Retina (tissue), 1 donor: ENCODE measurements at regions not wholly inside any gene's neighbourhood (a gene's known extent, or its start where the extent isn't known, plus 50 kb on each side); places are given as distances from the start of the nearest gene placed in this dataset.
A peak's percentile ranks its signal among the peaks of the same experiment; 100 is the strongest.
"Not testable (repeated sequence)": the region's sequence is repeated elsewhere in the genome, so short reads cannot be mapped to it uniquely, and the experiment has no call there.

Source experiments
- DNase-seq: peaks from one replicate; pipeline ENCODE4 v3.0.0-alpha.2; 2016

GRCh38 chr3:80705290-80705689, 937.5 kb upstream of the ROBO1 start:
- DNase-seq: no peak

DNA sequence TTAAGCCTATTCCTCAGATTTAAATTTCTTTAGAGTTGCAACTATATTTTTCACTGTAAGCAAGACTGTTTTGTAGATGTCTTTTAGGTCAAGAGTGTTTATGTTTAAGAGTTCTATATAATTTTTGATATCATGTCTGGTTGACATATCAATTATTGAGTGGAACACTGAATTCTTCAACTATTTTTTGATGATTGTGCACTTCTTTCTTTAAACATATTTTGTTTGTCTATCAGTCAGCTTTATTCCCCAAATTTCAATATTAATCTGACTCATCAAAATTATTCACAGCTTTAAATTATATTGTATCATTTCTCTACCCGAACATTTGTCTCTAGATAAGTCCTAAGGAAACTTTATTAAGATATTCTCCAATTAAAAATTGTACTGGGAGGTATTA, 933.6 kb upstream of the ROBO1 start:
- DNase-seq: no peak

DNA sequence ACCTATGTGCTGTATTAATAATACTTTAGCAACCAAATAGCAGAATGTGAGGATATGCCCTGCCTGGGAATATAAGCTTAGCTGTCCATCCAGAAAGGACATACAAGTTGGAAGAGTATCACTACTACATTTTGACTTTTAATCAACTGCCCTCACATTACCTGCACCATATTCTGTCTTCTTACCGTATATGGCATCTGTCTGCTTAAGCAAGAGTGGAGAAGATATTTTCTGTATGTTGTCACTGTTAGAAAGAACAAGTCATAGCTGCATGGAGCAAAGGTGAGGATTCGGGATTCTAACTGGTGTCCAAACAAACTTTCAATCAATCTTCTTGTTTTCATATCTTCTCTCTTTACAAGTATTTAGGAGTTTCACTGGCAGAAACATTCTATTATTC, 929.5 kb upstream of the ROBO1 start:
- no peak for DNase-seq

- no peak for DNase-seq
Measured at GRCh38 chr3:80696280-80696679, 928.5 kb upstream of the ROBO1 start.

DNA sequence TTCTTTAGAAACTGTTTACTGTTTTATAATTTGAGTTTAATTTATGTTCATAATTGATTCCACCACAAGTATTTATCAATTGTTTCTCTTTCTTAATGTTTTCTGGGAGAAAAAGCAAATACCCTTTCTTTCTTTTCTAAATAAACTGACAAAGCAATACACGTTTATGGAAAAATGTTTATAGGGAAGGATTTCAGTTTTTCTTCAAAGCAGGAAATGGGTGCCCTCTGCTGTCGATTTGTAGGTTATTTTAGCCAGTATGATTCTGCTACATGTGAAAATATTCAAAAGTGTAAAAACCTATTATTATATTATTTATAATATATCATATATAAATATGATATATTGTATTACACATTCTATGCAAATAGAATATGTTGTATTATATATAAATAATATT, 921.0 kb upstream of the ROBO1 start:
- no peak for DNase-seq

DNA sequence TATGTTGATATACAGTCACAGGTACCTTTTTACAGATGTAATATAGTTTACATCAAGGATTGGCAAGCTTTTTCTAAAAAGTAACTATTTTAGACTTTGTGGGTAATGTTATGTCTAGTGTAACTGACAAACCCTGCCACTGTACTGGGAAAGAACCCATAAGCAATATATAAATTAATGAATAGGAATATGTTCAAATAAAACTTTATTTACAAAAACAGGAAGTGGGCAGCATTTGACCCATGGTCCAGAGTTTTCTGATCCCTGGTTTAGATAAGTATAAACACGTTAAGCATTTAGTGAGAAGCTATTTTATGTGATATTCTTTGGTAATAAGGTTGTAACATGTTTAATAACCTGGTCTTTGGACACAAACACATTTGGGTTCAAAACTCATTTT, 915.2 kb upstream of the ROBO1 start:
- no peak for DNase-seq

GRCh38 chr3:80682235-80682634, 914.4 kb upstream of the ROBO1 start:
- DNase-seq: no peak

DNA sequence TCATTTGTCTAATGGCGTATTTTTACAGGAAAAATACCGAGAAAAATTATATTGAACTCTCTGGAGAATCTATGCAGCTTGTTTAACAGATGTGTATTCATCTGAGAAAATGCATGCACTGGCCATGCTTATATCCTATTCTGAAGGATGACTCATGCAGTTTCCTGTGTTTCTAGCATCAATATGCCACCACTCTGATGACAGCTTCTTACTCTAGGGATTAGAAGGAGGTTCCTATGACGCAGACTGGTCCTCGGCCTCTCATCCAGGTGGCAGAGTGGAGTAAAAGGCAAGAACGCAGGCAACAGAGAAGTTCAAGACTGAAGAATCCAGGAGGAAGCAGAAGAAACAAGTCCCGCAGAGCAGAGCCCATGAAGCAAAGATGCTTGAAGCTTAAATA, 910.0 kb upstream of the ROBO1 start:
- DNase-seq: peak; percentile 13

DNA sequence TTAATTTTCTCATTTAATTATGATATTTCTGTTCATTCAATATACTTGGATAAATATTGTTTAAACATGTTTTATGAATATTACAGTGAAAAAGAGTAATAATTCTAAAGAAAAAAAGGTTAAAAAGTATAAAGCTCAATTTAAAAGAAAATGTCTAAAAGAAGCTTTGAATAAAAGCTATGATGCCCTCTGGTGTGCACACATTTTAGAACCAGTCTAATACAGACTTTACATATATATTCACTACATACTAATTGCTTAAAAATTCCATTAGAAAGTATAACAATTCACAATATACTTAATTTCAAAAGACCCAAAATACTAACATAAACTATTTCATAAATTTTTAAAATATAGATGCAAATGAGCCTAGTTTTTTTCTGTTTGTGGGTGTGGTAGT, 909.1 kb upstream of the ROBO1 start:
- DNase-seq: no peak

DNA sequence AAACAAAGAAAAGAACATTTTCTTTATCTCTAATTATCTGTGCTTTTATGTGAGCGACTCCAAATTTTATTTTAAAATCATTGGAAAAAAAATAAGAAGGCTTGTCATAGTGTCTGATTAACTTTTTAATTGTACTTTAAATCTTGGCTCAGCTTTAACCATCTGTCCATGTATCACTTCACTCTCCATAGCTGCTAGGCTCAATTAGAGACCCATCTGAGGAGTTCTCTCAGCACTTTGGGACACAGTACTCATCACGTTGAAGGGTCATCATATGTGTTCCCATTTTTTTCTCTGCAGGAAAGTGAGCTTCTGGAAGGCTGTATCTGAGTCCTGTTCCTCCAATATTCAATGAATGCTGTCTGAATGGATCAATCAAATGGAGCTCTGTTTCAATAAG, 908.5 kb upstream of the ROBO1 start:
- DNase-seq: peak; percentile 38

DNA sequence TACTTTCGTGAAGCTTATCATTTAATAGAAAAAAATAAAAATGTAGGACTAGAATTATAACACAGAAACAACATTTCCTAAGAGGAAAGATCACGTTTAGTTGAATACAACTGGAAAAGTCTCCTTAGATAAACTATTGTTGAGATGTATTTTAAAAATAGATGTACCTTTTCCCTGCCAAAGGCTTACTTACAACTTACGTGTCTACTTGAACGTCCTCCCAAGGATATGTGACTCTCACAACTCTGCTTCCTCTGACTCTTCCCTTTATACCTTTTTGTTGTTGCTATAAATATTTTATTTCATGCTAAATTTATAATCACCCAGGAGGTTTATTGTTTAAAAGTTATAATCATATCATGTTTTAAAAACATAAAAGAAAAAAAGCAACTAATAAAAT, 908.0 kb upstream of the ROBO1 start:
- no peak for DNase-seq

DNA sequence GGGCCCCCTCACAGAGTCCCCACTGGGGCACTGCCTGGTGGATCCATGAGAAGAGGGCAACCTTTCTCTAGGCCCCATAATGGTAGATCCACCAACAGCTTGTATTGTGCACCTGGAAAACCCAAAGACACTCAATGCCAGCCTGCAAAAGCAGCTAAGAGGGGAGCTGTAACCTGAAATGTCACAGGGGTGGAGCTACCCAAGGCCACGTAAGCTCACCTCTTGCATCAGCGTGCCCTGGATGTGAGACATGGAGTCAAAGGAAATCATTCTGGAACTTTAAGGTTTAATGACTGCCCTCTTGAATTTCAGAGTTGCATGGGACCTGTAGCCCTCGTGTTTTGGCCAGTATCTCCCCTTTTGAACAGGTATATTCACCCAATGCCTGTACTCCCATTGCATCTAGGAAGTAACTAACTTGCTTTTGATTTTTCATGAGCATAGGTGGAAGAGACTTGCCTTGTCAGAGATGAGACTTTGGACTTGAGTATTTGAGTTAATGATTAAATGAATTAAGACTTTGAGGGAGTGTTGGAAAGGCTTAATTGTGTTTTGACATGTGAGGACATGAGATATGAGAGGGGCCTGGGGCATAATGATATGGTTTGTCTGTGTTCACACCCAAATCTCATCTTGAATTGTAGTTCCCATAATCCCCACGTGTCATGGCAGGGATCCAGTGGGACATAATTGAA, 900.9 kb upstream of the ROBO1 start:
- no peak for DNase-seq

GRCh38 chr3:80668100-80668499, 900.3 kb upstream of the ROBO1 start:
- no peak for DNase-seq

DNA sequence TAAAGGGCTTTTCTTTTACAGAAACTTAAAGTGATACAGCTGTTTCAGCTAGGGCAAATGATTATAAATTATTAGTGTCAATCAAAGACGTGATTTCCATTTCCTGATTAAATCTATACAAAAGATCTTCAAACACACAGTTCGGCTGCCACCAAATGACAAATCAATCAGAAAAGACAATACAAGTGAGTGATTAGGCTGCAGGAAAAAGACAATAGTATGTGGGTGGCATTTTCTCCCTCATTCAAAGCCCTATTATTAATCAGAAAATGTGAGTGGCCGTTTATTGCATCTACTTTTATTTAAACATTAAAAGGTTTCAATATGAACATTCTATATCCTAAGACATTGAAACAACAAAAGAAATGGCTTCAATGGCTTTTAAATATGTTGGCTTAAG, 895.6 kb upstream of the ROBO1 start:
- DNase-seq: no peak

GRCh38 chr3:80655216-80655615, 887.4 kb upstream of the ROBO1 start:
- DNase-seq: no peak

GRCh38 chr3:80649170-80649569, 881.4 kb upstream of the ROBO1 start:
- DNase-seq: no peak

- DNase-seq: peak; percentile 13
Measured at GRCh38 chr3:80643421-80643820, 875.6 kb upstream of the ROBO1 start.

GRCh38 chr3:80618295-80619256, 850.8 kb upstream of the ROBO1 start:
- no peak for DNase-seq

DNA sequence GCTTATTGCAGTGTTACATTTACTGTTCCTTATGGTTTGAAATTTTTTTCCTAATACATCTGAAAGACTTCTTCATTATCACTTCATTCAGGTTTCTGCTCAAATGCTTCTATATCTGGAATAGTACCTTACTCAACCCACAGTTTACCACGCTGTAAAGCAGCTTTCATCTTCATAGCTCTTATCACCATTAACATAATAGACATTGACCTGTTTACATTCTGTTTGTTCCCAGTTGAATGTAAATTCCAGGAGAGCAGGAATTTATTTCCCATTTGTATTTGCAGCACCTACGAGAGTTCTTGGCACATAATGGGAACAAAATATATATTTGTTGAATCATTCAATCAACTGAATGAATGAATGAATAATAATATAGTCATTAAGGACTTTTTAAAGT, 844.6 kb upstream of the ROBO1 start:
- no peak for DNase-seq

DNA sequence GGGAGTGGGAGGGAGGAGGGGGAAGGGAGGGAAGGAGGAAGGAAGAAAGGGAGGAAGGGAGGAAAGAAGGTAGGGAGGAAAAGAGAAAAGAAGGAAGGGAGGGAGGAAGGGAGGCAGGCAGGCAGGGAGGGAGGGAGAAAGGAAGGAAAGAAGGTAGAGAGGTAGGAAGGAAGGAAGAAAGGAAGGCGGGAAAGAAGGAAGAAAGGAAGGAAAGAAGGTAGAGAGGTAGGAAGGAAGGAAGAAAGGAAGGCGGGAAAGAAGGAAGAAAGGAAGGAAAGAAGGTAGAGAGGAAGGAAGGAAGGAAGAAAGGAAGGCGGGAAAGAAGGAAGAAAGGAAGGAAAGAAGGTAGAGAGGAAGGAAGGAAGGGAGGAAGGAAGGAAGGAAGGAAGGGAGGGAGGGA, 840.3 kb upstream of the ROBO1 start:
- DNase-seq: not testable (repeated sequence)

DNA sequence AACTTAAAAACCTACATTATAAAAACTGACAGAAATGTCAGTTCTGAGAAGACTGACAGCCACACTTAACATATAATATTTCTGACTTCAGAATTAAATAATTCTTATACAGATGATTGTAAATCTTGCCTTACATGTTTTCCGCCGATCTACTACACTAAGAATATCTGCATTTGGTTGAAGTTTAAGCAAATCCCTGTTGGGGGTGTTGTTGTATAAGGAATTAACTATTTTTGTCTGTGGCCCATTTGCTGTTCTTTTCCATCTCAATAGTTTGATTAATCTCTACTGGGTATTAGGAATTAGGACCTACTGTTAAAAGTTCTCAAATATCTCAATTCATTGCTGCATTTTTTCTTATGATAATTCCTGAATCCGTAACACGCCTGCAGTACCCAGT, 838.3 kb upstream of the ROBO1 start:
- DNase-seq: no peak

GRCh38 chr3:80601479-80601878, 833.7 kb upstream of the ROBO1 start:
- DNase-seq: no peak

- no peak for DNase-seq
Measured at GRCh38 chr3:80592792-80593191, 825.0 kb upstream of the ROBO1 start.

- DNase-seq: no peak
Measured at GRCh38 chr3:80586338-80586737, 818.5 kb upstream of the ROBO1 start.
